Right atrium auricular region (tissue), 2 donors: ENCODE measurements at regions not wholly inside any gene's neighbourhood (a gene's known extent, or its start where the extent isn't known, plus 50 kb on each side); places are given as distances from the start of the nearest gene placed in this dataset.

Experiments used
- DNase-seq: peaks from one replicate; pipeline ENCODE4 v3.0.0-alpha.2; 2019; ENCODE audit warnings: low spot score
- H3K27ac ChIP-seq, 2 donors: fragments of 200-600 bp; sonication (generic); 1 replicate in 1 of 2; 2 replicates in 1 of 2; pipeline ENCODE4 v1.5.1; 2016 to 2019
- H3K27me3 ChIP-seq, 2 donors: fragments of 200-600 bp; sonication (generic); one replicate each; pipeline versions ENCODE4 v1.5.1 to v1.6.0; 2017 to 2019
- H3K36me3 ChIP-seq: fragments of 200-600 bp; sonication (generic); one replicate; pipeline ENCODE4 v1.5.1; 2016
- H3K4me1 ChIP-seq, 2 donors: fragments of 200-600 bp; sonication (generic); one replicate each; pipeline versions ENCODE4 v1.5.1 to v1.6.0; 2017 to 2019
- H3K4me3 ChIP-seq, 2 donors: fragments of 200-600 bp; sonication (generic); 1 replicate in 1 of 2; 2 replicates in 1 of 2; pipeline ENCODE4 v1.5.1; 2017 to 2019; ENCODE audit warnings: mild to moderate bottlenecking in 1 of 2, moderate library complexity in 1 of 2
- H3K9me3 ChIP-seq, 2 donors: fragments of 200-600 bp; sonication (generic); one replicate each; pipeline ENCODE4 v1.5.1; 2019
- TF ChIP-seq, protein P1 (sequence below), 2 donors: fragments of 200-600 bp; sonication (generic); IDR thresholded peaks; one replicate each; pipeline ENCODE4 v1.5.1; 2019; ENCODE audit warnings: antibody characterized with exemption in 2 of 2

DNA sequence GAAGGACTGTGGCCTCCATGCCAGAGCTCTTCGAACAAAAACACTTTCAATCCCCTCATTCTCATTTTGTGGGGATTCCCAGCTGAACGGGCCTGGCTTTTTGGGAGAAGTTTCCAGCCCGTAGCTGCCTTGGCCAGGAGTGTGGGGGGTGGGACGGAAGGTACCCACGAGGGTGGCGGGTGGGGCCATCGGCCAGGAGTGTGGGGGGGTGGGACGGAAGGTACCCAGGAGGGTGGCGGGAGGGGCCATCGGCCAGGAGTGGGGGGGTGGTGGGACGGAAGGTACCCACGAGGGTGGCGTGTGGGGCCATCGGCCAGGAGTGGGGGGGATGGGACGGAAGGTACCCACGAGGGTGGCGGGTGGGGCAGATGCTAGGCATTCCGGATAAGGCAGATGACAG is 71.7 kb upstream of the ZBTB18 start:
- TF ChIP-seq, protein P1, sequence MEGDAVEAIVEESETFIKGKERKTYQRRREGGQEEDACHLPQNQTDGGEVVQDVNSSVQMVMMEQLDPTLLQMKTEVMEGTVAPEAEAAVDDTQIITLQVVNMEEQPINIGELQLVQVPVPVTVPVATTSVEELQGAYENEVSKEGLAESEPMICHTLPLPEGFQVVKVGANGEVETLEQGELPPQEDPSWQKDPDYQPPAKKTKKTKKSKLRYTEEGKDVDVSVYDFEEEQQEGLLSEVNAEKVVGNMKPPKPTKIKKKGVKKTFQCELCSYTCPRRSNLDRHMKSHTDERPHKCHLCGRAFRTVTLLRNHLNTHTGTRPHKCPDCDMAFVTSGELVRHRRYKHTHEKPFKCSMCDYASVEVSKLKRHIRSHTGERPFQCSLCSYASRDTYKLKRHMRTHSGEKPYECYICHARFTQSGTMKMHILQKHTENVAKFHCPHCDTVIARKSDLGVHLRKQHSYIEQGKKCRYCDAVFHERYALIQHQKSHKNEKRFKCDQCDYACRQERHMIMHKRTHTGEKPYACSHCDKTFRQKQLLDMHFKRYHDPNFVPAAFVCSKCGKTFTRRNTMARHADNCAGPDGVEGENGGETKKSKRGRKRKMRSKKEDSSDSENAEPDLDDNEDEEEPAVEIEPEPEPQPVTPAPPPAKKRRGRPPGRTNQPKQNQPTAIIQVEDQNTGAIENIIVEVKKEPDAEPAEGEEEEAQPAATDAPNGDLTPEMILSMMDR (IDR thresholded peaks at IDR 0.05) = no peak

DNA sequence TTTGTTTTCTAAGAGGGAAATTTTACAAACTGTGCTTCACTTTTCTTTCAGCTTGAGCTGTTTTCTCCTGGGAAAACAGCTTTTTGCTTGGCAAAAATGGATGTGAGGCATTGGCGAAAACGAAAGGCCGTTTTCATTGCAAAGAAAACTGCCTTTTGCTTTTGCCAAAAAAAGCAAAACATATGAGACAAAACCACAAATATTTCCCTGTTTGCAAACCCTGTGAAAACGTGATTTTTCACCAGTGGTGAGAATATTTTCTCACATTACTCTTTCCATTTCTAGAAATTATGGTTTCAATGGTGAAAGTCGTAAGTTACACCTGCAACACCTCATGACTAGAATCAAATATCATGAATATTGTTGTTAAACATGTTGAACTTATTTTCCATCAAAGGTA is 74.0 kb upstream of the ZBTB18 start:
- Histone ChIP-seq H3K4me1 (no peaks in the 10 kb centered on the region), H3K36me3 (no peaks in the 10 kb centered on the region), H3K4me3 (no peak overlapping the region), H3K9me3 (no peaks in the 10 kb centered on the region), H3K27ac (no peak overlapping the region), H3K27me3 (no peaks in the 10 kb centered on the region)
- DNase-seq = no peak
- TF ChIP-seq, protein P1 (IDR thresholded peaks at IDR 0.05) = no peak

More for the DNA sequence above, 71.7 kb upstream of the ZBTB18 start:
- DNase-seq = no peak
- H3K4me3 ChIP-seq = no peak overlapping the region
- H3K36me3 ChIP-seq = no peaks in the 10 kb centered on the region
- H3K4me1 ChIP-seq = no peaks in the 10 kb centered on the region
- H3K27ac ChIP-seq = no peak overlapping the region
- no peaks in the 10 kb centered on the region for H3K27me3 ChIP-seq
- no peaks in the 10 kb centered on the region for H3K9me3 ChIP-seq

DNA sequence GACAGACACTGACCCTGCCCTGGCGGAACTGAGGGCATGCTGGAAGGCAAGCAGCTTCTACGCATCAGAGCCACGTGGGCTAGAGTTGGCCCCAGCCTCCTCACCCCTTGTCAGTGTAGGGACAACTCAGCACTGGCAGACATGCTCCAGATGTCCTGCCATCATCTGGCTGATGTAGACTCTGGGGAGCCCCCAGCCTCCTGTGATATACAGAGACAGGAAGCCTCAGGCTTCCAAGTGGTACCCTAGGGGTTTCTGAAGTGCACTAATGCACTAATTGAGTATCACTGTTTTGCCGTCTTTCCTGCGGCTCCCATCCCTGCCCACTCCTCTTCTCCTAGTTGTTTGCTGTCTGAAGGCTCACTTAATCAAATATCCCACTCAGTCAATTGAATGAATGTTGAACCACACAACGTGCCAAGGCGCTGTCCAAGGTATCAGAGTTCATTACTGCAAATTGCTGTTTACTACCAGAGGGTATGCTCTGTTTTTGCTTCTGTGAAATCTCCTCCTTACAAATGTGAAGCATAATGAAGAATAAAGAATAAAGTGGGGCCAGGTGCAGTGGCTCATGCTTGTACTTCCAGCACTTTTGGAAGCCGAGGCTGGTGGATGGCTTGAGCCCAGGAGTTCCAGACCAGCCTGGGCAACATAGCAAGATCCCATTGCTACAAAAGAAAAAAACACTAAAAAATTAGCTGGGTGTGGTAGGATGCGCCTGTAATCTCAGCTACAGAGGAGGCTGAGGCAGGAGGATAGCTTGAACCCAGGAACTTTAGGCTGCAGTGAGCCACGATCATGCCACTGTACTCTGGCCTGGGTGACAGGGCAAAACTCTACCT is 76.4 kb upstream of the ZBTB18 start:
- H3K4me3 ChIP-seq = no peak overlapping the region
- H3K27ac ChIP-seq = no peak overlapping the region
- no peaks in the 10 kb centered on the region for H3K27me3 ChIP-seq
- DNase-seq = no peak
- H3K36me3 ChIP-seq = no peaks in the 10 kb centered on the region
- H3K4me1 ChIP-seq = no peaks in the 10 kb centered on the region
- TF ChIP-seq, protein P1 (IDR thresholded peaks at IDR 0.05) = no peak
- H3K9me3 ChIP-seq = no peaks in the 10 kb centered on the region

DNA sequence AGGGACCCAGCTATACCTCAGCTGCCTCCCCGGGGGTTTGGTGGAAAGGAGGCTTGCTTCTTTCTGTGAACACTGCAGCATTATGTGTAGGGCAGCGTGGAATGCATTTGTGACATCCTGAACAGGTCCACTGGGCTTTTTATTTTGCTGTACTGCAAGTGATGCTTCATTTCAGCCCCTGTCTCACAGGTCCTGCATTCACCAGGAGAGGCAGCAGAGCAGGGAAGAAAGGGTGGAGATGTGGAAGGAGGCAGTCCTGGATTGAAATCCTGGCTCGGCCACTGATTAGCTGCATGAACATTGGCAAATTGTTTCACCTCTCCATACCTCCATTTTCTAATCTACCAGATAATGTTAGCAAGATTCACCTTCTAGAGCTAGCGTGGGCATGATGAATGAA is 77.9 kb upstream of the ZBTB18 start:
- no peak overlapping the region for H3K4me3 ChIP-seq
- H3K9me3 ChIP-seq = no peaks in the 10 kb centered on the region
- TF ChIP-seq, protein P1 (IDR thresholded peaks at IDR 0.05) = no peak
- no peak for DNase-seq
- H3K4me1 ChIP-seq = no peaks in the 10 kb centered on the region
- H3K27me3 ChIP-seq = no peaks in the 10 kb centered on the region
- H3K27ac ChIP-seq = no peak overlapping the region
- H3K36me3 ChIP-seq = no peaks in the 10 kb centered on the region

DNA sequence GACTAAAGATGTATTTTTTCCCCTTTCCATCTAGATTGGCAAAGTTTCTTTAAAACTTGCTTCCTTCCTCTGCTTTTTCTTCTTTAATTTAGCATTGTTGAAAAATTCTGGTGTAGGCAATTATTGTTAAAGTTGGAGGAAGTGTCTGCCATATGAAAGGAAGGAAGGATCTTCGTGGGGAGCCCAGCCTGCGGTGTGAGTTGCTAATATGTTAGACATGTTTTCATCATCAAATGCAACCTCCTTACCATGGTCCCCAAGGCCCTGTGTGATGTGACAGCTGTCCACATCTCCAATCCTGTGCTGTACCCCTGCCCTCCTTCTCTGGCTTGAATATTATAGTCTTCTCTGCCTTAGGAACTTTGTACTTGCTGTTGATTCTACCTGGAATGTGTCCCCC is 81.0 kb upstream of the ZBTB18 start:
- no peak overlapping the region for H3K27ac ChIP-seq
- H3K9me3 ChIP-seq = no peaks in the 10 kb centered on the region
- DNase-seq = no peak
- H3K36me3 ChIP-seq = no peaks in the 10 kb centered on the region
- no peaks in the 10 kb centered on the region for H3K4me1 ChIP-seq
- TF ChIP-seq, protein P1 (IDR thresholded peaks at IDR 0.05) = no peak
- no peak overlapping the region for H3K4me3 ChIP-seq
- no peaks in the 10 kb centered on the region for H3K27me3 ChIP-seq

DNA sequence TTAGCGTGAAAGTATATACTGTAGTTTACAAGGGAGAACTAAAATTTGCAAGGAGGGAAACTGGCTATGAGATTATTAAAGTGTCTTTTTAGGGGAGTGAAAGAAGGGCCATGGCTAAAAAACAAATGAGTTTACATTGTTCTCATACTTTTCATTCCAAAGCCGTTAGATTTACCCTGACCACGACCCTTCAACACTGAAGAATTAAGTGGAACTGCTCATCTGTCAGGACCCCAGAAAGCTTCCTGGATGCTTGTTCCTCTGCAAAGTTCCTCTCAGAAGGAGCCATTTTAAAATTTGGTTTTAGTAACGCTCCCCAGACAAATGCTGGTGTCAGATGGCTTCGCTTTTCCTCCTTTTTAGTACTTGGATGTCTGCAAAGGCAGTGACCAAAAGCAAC is 82.7 kb upstream of the ZBTB18 start:
- DNase-seq = no peak
- Histone ChIP-seq H3K27me3 (no peaks in the 10 kb centered on the region), H3K36me3 (no peaks in the 10 kb centered on the region), H3K4me3 (no peak overlapping the region), H3K4me1 (no peaks in the 10 kb centered on the region), H3K9me3 (no peaks in the 10 kb centered on the region), H3K27ac (no peak overlapping the region)
- TF ChIP-seq, protein P1 (IDR thresholded peaks at IDR 0.05) = no peak
